ENCODE measurements at regions not wholly inside any gene's neighbourhood (a gene's known extent, or its start where the extent isn't known, plus 50 kb on each side); places are given as distances from the start of the nearest gene placed in this dataset.
"Not testable (repeated sequence)": the region's sequence is repeated elsewhere in the genome, so short reads cannot be mapped to it uniquely, and the experiment has no call there.

GRCh38 chrX:26586570-26586969, 370.6 kb downstream of the MAGEB5 start:
- Mint-ChIP-seq H3K27me3 (no peaks in the 10 kb centered on the region), H3K4me3 (no peak overlapping the region), H3K36me3 (no peaks in the 10 kb centered on the region), H3K9me3 (ENCODE audit: low read depth) (no peaks in the 10 kb centered on the region), H3K27ac (no peak overlapping the region), H3K4me1 (no peaks in the 10 kb centered on the region)
- ATAC-seq (no peak), DNase-seq (no peak)
- CTCF ChIA-PET, result no interaction called here

- Mint-ChIP-seq H3K4me3 (no peak overlapping the region), H3K27ac (no peak overlapping the region), H3K4me1 (no peaks in the 10 kb centered on the region), H3K36me3 (no peaks in the 10 kb centered on the region), H3K9me3 (ENCODE audit: low read depth) (no peaks in the 10 kb centered on the region), H3K27me3 (no peaks in the 10 kb centered on the region)
- DNase-seq (no peak), ATAC-seq (no peak)
- CTCF ChIA-PET, result no interaction called here
Observed at GRCh38 chrX:26581091-26581490, 365.1 kb downstream of the MAGEB5 start.

GRCh38 chrX:26580021-26580420, 364.1 kb downstream of the MAGEB5 start:
- Mint-ChIP-seq H3K27ac (no peak overlapping the region), H3K27me3 (no peaks in the 10 kb centered on the region), H3K4me3 (no peak overlapping the region), H3K9me3 (ENCODE audit: low read depth) (no peaks in the 10 kb centered on the region), H3K4me1 (no peaks in the 10 kb centered on the region), H3K36me3 (no peaks in the 10 kb centered on the region)
- no peak for DNase-seq
- CTCF ChIA-PET, result no interaction called here
- no peak for ATAC-seq

- Mint-ChIP-seq H3K4me1 (no peaks in the 10 kb centered on the region), H3K9me3 (ENCODE audit: low read depth) (peaks cover 2% of the 10 kb centered on the region), H3K36me3 (no peaks in the 10 kb centered on the region), H3K27me3 (no peaks in the 10 kb centered on the region), H3K4me3 (no peak overlapping the region), H3K27ac (no peak overlapping the region)
- CTCF ChIA-PET, result no interaction called here
- DNase-seq, result no peak
- ATAC-seq, result no peak
Observed at GRCh38 chrX:26574234-26574633, 358.3 kb downstream of the MAGEB5 start.

- Mint-ChIP-seq H3K27ac (no peak overlapping the region), H3K4me3 (no peak overlapping the region), H3K36me3 (no peaks in the 10 kb centered on the region), H3K27me3 (no peaks in the 10 kb centered on the region), H3K4me1 (no peaks in the 10 kb centered on the region), H3K9me3 (ENCODE audit: low read depth) (no peaks in the 10 kb centered on the region)
- ATAC-seq (no peak), DNase-seq (no peak)
- CTCF ChIA-PET, result no interaction called here
Observed at GRCh38 chrX:26562156-26562555, 346.2 kb downstream of the MAGEB5 start.

- DNase-seq (no peak), ATAC-seq (no peak)
- Mint-ChIP-seq H3K4me3 (no peak overlapping the region), H3K4me1 (no peaks in the 10 kb centered on the region), H3K9me3 (ENCODE audit: low read depth) (no peaks in the 10 kb centered on the region), H3K27ac (no peak overlapping the region), H3K27me3 (no peaks in the 10 kb centered on the region), H3K36me3 (no peaks in the 10 kb centered on the region)
- CTCF ChIA-PET, result no interaction called here
Observed at GRCh38 chrX:26559855-26560254, 343.9 kb downstream of the MAGEB5 start.

GRCh38 chrX:26558719-26559386, 342.9 kb downstream of the MAGEB5 start:
- CTCF ChIA-PET, result no interaction called here
- H3K9me3 Mint-ChIP-seq (ENCODE audit: low read depth), result no peaks in the 10 kb centered on the region
- no peak overlapping the region for H3K4me3 Mint-ChIP-seq
- DNase-seq (no peak), ATAC-seq (no peak)
- no peaks in the 10 kb centered on the region for H3K36me3 Mint-ChIP-seq
- no peaks in the 10 kb centered on the region for H3K27me3 Mint-ChIP-seq
- no peak overlapping the region for H3K27ac Mint-ChIP-seq
- no peaks in the 10 kb centered on the region for H3K4me1 Mint-ChIP-seq

GRCh38 chrX:26557691-26558321, 341.8 kb downstream of the MAGEB5 start:
- Mint-ChIP-seq H3K36me3 (no peaks in the 10 kb centered on the region), H3K4me1 (no peaks in the 10 kb centered on the region), H3K4me3 (no peak overlapping the region), H3K27ac (no peak overlapping the region), H3K9me3 (ENCODE audit: low read depth) (no peaks in the 10 kb centered on the region), H3K27me3 (no peaks in the 10 kb centered on the region)
- ATAC-seq (no peak), DNase-seq (no peak)
- CTCF ChIA-PET, result no interaction called here

- H3K36me3 Mint-ChIP-seq; H3K27me3 Mint-ChIP-seq; CTCF ChIA-PET; H3K9me3 Mint-ChIP-seq (ENCODE audit: low read depth); ATAC-seq; H3K27ac Mint-ChIP-seq; H3K4me1 Mint-ChIP-seq; H3K4me3 Mint-ChIP-seq; DNase-seq: not testable (repeated sequence)
Observed at GRCh38 chrX:26525768-26526167, 309.8 kb downstream of the MAGEB5 start.

- Mint-ChIP-seq H3K4me1 (no peaks in the 10 kb centered on the region), H3K4me3 (no peak overlapping the region), H3K9me3 (ENCODE audit: low read depth) (peaks cover 3% of the 10 kb centered on the region), H3K36me3 (no peaks in the 10 kb centered on the region), H3K27ac (no peak overlapping the region), H3K27me3 (no peaks in the 10 kb centered on the region)
- DNase-seq (no peak), ATAC-seq (no peak)
- CTCF ChIA-PET, result no interaction called here
Observed at GRCh38 chrX:26522501-26522900, 306.5 kb downstream of the MAGEB5 start.

GRCh38 chrX:26511589-26512363, 295.8 kb downstream of the MAGEB5 start:
- no peaks in the 10 kb centered on the region for H3K36me3 Mint-ChIP-seq
- no peaks in the 10 kb centered on the region for H3K27me3 Mint-ChIP-seq
- CTCF ChIA-PET, result no interaction called here
- no peak overlapping the region for H3K4me3 Mint-ChIP-seq
- no peaks in the 10 kb centered on the region for H3K9me3 Mint-ChIP-seq (ENCODE audit: low read depth)
- H3K27ac Mint-ChIP-seq, result no peak overlapping the region
- no peaks in the 10 kb centered on the region for H3K4me1 Mint-ChIP-seq
- DNase-seq, result no peak
- ATAC-seq, result no peak

GRCh38 chrX:26470941-26471340, 255.0 kb downstream of the MAGEB5 start:
- CTCF ChIA-PET, result no interaction called here
- Mint-ChIP-seq H3K9me3 (ENCODE audit: low read depth) (peaks cover 4% of the 10 kb centered on the region), H3K27ac (no peak overlapping the region), H3K36me3 (no peaks in the 10 kb centered on the region), H3K4me1 (no peaks in the 10 kb centered on the region), H3K4me3 (no peak overlapping the region), H3K27me3 (no peaks in the 10 kb centered on the region)
- DNase-seq (no peak), ATAC-seq (no peak)

GRCh38 chrX:26466387-26466786, 250.4 kb downstream of the MAGEB5 start:
- CTCF ChIA-PET, result no interaction called here
- Mint-ChIP-seq H3K4me3 (no peak overlapping the region), H3K4me1 (no peaks in the 10 kb centered on the region), H3K27ac (no peak overlapping the region), H3K27me3 (no peaks in the 10 kb centered on the region), H3K36me3 (no peaks in the 10 kb centered on the region), H3K9me3 (ENCODE audit: low read depth) (no peaks in the 10 kb centered on the region)
- ATAC-seq (no peak), DNase-seq (no peak)

- H3K27ac Mint-ChIP-seq, result no peak overlapping the region
Observed at GRCh38 chrX:26445288-26445687, 229.3 kb downstream of the MAGEB5 start.

More at GRCh38 chrX:26445288-26445687, 229.3 kb downstream of the MAGEB5 start:
- Mint-ChIP-seq H3K4me1 (no peaks in the 10 kb centered on the region), H3K36me3 (no peaks in the 10 kb centered on the region), H3K27me3 (no peaks in the 10 kb centered on the region), H3K9me3 (ENCODE audit: low read depth) (no peaks in the 10 kb centered on the region), H3K4me3 (no peak overlapping the region)
- CTCF ChIA-PET, result no interaction called here
- no peak for DNase-seq
- no peak for ATAC-seq
